ENCODE measurements at regions not wholly inside any gene's neighbourhood (a gene's known extent, or its start where the extent isn't known, plus 50 kb on each side); places are given as distances from the start of the nearest gene placed in this dataset.

GRCh38 chr20:30601974-30602373 is 655.5 kb upstream of the DEFB115 start:
- ChIA-PET CTCF (no interaction called here), POLR2A (no interaction called here)
- Histone ChIP-seq H2AFZ (ENCODE audit: low read depth, low read length) (no peak overlapping the region), H4K20me1 (replicated peaks; ENCODE audit: control insufficient read depth, extremely low read depth, insufficient read depth, low read length) (no peaks in the 10 kb centered on the region), H3K27me3 (ENCODE audit: control insufficient read depth in 2 of 2, insufficient read depth in 2 of 2, low read length in 2 of 2) (no peaks in the 10 kb centered on the region), H3K4me3 (replicated peaks in 1 of 3; ENCODE audit: insufficient read depth in 1 of 3, low read depth in 1 of 3, low read length in 3 of 3) (no peak overlapping the region), H3K9me1 (replicated peaks; ENCODE audit: control insufficient read depth, extremely low read depth, insufficient read depth, low read length) (no peaks in the 10 kb centered on the region), H3K9me3 (replicated peaks; ENCODE audit: control insufficient read depth, insufficient read depth, low read length) (peaks cover 7% of the 10 kb centered on the region), H3K4me1 (ENCODE audit: control insufficient read depth, extremely low read depth, insufficient read depth, low read length) (no peaks in the 10 kb centered on the region), H3K9ac (replicated peaks; ENCODE audit: extremely low read depth, insufficient read depth, low read length) (no peak overlapping the region), H3K36me3 (ENCODE audit: control insufficient read depth in 2 of 2, extremely low read depth in 1 of 2, insufficient read depth in 2 of 2, low read length in 2 of 2) (no peaks in the 10 kb centered on the region), H3K4me2 (ENCODE audit: insufficient read depth, low read length) (no peak overlapping the region), H3K79me2 (ENCODE audit: control insufficient read depth, insufficient read depth, low read length) (no peaks in the 10 kb centered on the region), H3K27ac (ENCODE audit: insufficient read depth, low read depth, low read length) (no peak overlapping the region)
- FAIRE-seq: no peak
- intact Hi-C loops (cut with micrococcal nuclease): no loop called here
- dilution Hi-C loops (cut with MboI; ENCODE audit: extremely low pct_ligation_motif_present, low sequenced_read_pairs): no loop called here
- no TSS peak for BruUV-seq (replicated peaks)
- no peak for DNase-seq (ENCODE audit: low read depth, low spot score)
- TF ChIP-seq MAX (IDR thresholded peaks at IDR 0.05; ENCODE audit: insufficient read depth, insufficient read length) (no peak), POLR2A (IDR thresholded peaks at IDR 0.05; ENCODE audit: low read depth, low read length) (no peak), CTCF (IDR thresholded peaks at IDR 0.05; ENCODE audit: extremely low read depth in 1 of 2, insufficient read depth in 1 of 2, low read depth in 1 of 2, low read length in 2 of 2) (no peak), MYC (IDR thresholded peaks at IDR 0.05; ENCODE audit: low read depth, low read length) (no peak), POLR2AphosphoS5 (IDR thresholded peaks at IDR 0.05; ENCODE audit: insufficient read depth, low read depth, low read length) (no peak), GATA2 (IDR thresholded peaks at IDR 0.05; ENCODE audit: insufficient read depth, insufficient read length, low read depth, low read length) (no peak), EZH2 (IDR thresholded peaks at IDR 0.05; ENCODE audit: borderline replicate concordance, low read depth, low read length, severe bottlenecking) (no peak), JUN (IDR thresholded peaks at IDR 0.05; ENCODE audit: borderline replicate concordance, insufficient read depth, insufficient read length, low read depth) (no peak), FOS (IDR thresholded peaks at IDR 0.05; ENCODE audit: borderline replicate concordance, insufficient read depth, low read length) (no peak)

Data from endothelial cell of umbilical vein (primary cell).